DMS 273 (cell line): ENCODE measurements at regions not wholly inside any gene's neighbourhood (a gene's known extent, or its start where the extent isn't known, plus 50 kb on each side); places are given as distances from the start of the nearest gene placed in this dataset.

Experiments used
- DNase-seq: peaks from one replicate; lab custom pipeline; 2025; ENCODE audit not compliant: unreplicated experiment; lab: John Stamatoyannopoulos, UW

- no peak for DNase-seq
Measured at GRCh38 chr6:45791211-45792168, 224.2 kb downstream of the CLIC5 start.

GRCh38 chr6:45789238-45789637 is 226.4 kb downstream of the CLIC5 start:
- DNase-seq: no peak

- DNase-seq: no peak
Measured at GRCh38 chr6:45787384-45787783, 228.3 kb downstream of the CLIC5 start.

GRCh38 chr6:45786355-45786781 is 229.3 kb downstream of the CLIC5 start:
- DNase-seq: no peak

- no peak for DNase-seq
Measured at GRCh38 chr6:45784250-45784649, 231.4 kb downstream of the CLIC5 start.

- no peak for DNase-seq
Measured at GRCh38 chr6:45783716-45784115, 231.9 kb downstream of the CLIC5 start.

GRCh38 chr6:45781890-45782289 is 233.8 kb downstream of the CLIC5 start:
- DNase-seq: no peak

- DNase-seq: no peak
Measured at GRCh38 chr6:45780523-45780922, 235.1 kb downstream of the CLIC5 start.

GRCh38 chr6:45775026-45775697 is 240.5 kb downstream of the CLIC5 start:
- no peak for DNase-seq

- no peak for DNase-seq
Measured at GRCh38 chr6:45773906-45774305, 241.8 kb downstream of the CLIC5 start.

GRCh38 chr6:45772886-45773495 is 242.7 kb downstream of the CLIC5 start:
- DNase-seq: no peak

GRCh38 chr6:45772051-45772450 is 243.6 kb downstream of the CLIC5 start:
- DNase-seq: no peak

GRCh38 chr6:45763281-45763680 is 252.4 kb downstream of the CLIC5 start:
- no peak for DNase-seq

- DNase-seq: no peak
Measured at GRCh38 chr6:45759472-45759810, 256.2 kb downstream of the CLIC5 start.

GRCh38 chr6:45758787-45759471 is 256.7 kb downstream of the CLIC5 start:
- DNase-seq: no peak

GRCh38 chr6:45757443-45758130 is 258.1 kb downstream of the CLIC5 start:
- DNase-seq: no peak

GRCh38 chr6:45756606-45757005 is 259.1 kb downstream of the CLIC5 start:
- DNase-seq: no peak

- no peak for DNase-seq
Measured at GRCh38 chr6:45754432-45754831, 261.2 kb downstream of the CLIC5 start.

- no peak for DNase-seq
Measured at GRCh38 chr6:45746046-45746445, 269.6 kb downstream of the CLIC5 start.

GRCh38 chr6:45743028-45743615 is 272.5 kb downstream of the CLIC5 start:
- no peak for DNase-seq
